Midbrain (tissue), 1 donor: ENCODE measurements at regions not wholly inside any gene's neighbourhood (a gene's known extent, or its start where the extent isn't known, plus 50 kb on each side); places are given as distances from the start of the nearest gene placed in this dataset.
"Not testable (repeated sequence)": the region's sequence is repeated elsewhere in the genome, so short reads cannot be mapped to it uniquely, and the experiment has no call there.

Experiments used
- DNase-seq: peaks from one replicate; lab custom pipeline; 2025; lab: John Stamatoyannopoulos, UW

- DNase-seq = no peak
Observed at GRCh38 chr4:87901422-87901992, 68.7 kb downstream of the MEPE start.

GRCh38 chr4:87904639-87905160, 70.8 kb upstream of the SPP1 start:
- no peak for DNase-seq

- no peak for DNase-seq
Observed at GRCh38 chr4:87908336-87908735, 67.2 kb upstream of the SPP1 start.

- DNase-seq = no peak
Observed at GRCh38 chr4:87910795-87911194, 64.7 kb upstream of the SPP1 start.

- peak; percentile 60 for DNase-seq
Observed at GRCh38 chr4:87911252-87911774, 64.2 kb upstream of the SPP1 start.

GRCh38 chr4:87912164-87913004, 63.1 kb upstream of the SPP1 start:
- DNase-seq = no peak

GRCh38 chr4:87913896-87914295, 61.6 kb upstream of the SPP1 start:
- DNase-seq = no peak

- DNase-seq = no peak
Observed at GRCh38 chr4:87915621-87916020, 59.9 kb upstream of the SPP1 start.

GRCh38 chr4:87916626-87917025, 58.9 kb upstream of the SPP1 start:
- no peak for DNase-seq

- DNase-seq = not testable (repeated sequence)
Observed at GRCh38 chr4:87917911-87918310, 57.6 kb upstream of the SPP1 start.

- no peak for DNase-seq
Observed at GRCh38 chr4:87918314-87919058, 57.0 kb upstream of the SPP1 start.

- DNase-seq = not testable (repeated sequence)
Observed at GRCh38 chr4:87919304-87919703, 56.2 kb upstream of the SPP1 start.

GRCh38 chr4:87919941-87920340, 55.6 kb upstream of the SPP1 start:
- DNase-seq = no peak

- DNase-seq = no peak
Observed at GRCh38 chr4:87920478-87920877, 55.0 kb upstream of the SPP1 start.

- DNase-seq = not testable (repeated sequence)
Observed at GRCh38 chr4:87921626-87922479, 53.7 kb upstream of the SPP1 start.

GRCh38 chr4:87924146-87924545, 51.4 kb upstream of the SPP1 start:
- not testable (repeated sequence) for DNase-seq
